ENCODE measurements at regions not wholly inside any gene's neighbourhood (a gene's known extent, or its start where the extent isn't known, plus 50 kb on each side); places are given as distances from the start of the nearest gene placed in this dataset.

GRCh38 chr1:182259229-182259872 is 132.2 kb downstream of the GLUL start:
- WGBS, 2 donors, result 14 to 17% methylated on average over 2 to 4 of the region's 4 CpGs
- no peaks in the 10 kb centered on the region for H3K36me3 ChIP-seq
- H3K27me3 ChIP-seq, result no peaks in the 10 kb centered on the region
- no peaks in the 10 kb centered on the region for H3K9me3 ChIP-seq
- peaks cover 13 to 14% (median 13%) of the 10 kb centered on the region in 4 donors for H3K4me1 ChIP-seq
- H3K4me3 ChIP-seq, result no peak overlapping the region
- TF ChIP-seq POLR2AphosphoS5 (IDR thresholded peaks at IDR 0.05) (peak; percentile 44 to 49), POLR2A (IDR thresholded peaks at IDR 0.05) (peak in 1 of 4 donors; percentile 62), CTCF (IDR thresholded peaks at IDR 0.05) (no peak), EP300 (IDR thresholded peaks at IDR 0.05) (no peak)
- peak in 1 of 2 donors; percentile 85 for DNase-seq
- ATAC-seq (ENCODE audit: low FRiP score in 2 of 2), result peak; percentile 79 to 83
- peak overlapping the region; percentile 45 to 79 (median 68) for H3K27ac ChIP-seq

GRCh38 chr1:182257369-182258063 is 134.1 kb downstream of the GLUL start:
- no peak for TF ChIP-seq CTCF (IDR thresholded peaks at IDR 0.05)
- TF ChIP-seq EP300 (IDR thresholded peaks at IDR 0.05), result no peak
- no peak for TF ChIP-seq POLR2AphosphoS5 (IDR thresholded peaks at IDR 0.05)
- TF ChIP-seq POLR2A (IDR thresholded peaks at IDR 0.05), result no peak
- Histone ChIP-seq H3K9me3 (no peaks in the 10 kb centered on the region), H3K4me1 (peaks cover 13 to 14% (median 13%) of the 10 kb centered on the region in 4 donors), H3K27ac (peak overlapping the region in 1 of 4 donors; percentile 7), H3K36me3 (no peaks in the 10 kb centered on the region), H3K27me3 (no peaks in the 10 kb centered on the region), H3K4me3 (no peak overlapping the region)
- 51 to 57% methylated on average over 2 of the region's 2 CpGs for WGBS, 2 donors
- DNase-seq (no peak), ATAC-seq (ENCODE audit: low FRiP score in 2 of 2) (no peak)

- TF ChIP-seq POLR2A (IDR thresholded peaks at IDR 0.05), result no peak
- TF ChIP-seq POLR2AphosphoS5 (IDR thresholded peaks at IDR 0.05), result no peak
- no peak for TF ChIP-seq CTCF (IDR thresholded peaks at IDR 0.05)
- no peak for TF ChIP-seq EP300 (IDR thresholded peaks at IDR 0.05)
- Histone ChIP-seq H3K27me3 (no peaks in the 10 kb centered on the region), H3K27ac (no peak overlapping the region), H3K9me3 (no peaks in the 10 kb centered on the region), H3K4me1 (peaks cover 13 to 14% (median 13%) of the 10 kb centered on the region in 4 donors), H3K4me3 (no peak overlapping the region), H3K36me3 (no peaks in the 10 kb centered on the region)
- no peak for DNase-seq
- ATAC-seq (ENCODE audit: low FRiP score in 2 of 2), result no peak
- WGBS, 2 donors, result 88 to 92% methylated on average over 4 of the region's 4 CpGs
These were observed 134.7 kb downstream of the GLUL start for GRCh38 chr1:182256931-182257330.

- WGBS, 2 donors, result 81 to 85% methylated on average over 4 of the region's 4 CpGs
- peaks cover 13 to 14% (median 13%) of the 10 kb centered on the region in 4 donors for H3K4me1 ChIP-seq
- H3K27ac ChIP-seq, result no peak overlapping the region
- DNase-seq (no peak), ATAC-seq (ENCODE audit: low FRiP score in 2 of 2) (no peak)
- H3K27me3 ChIP-seq, result no peaks in the 10 kb centered on the region
- H3K36me3 ChIP-seq, result no peaks in the 10 kb centered on the region
- H3K9me3 ChIP-seq, result no peaks in the 10 kb centered on the region
- no peak overlapping the region for H3K4me3 ChIP-seq
- TF ChIP-seq EP300 (IDR thresholded peaks at IDR 0.05) (no peak), CTCF (IDR thresholded peaks at IDR 0.05) (no peak), POLR2AphosphoS5 (IDR thresholded peaks at IDR 0.05) (no peak), POLR2A (IDR thresholded peaks at IDR 0.05) (no peak)
These were observed 136.1 kb downstream of the GLUL start for GRCh38 chr1:182255494-182255893.

Data from upper lobe of left lung (tissue), 6 donors.